Gastroesophageal sphincter (tissue), 4 donors: ENCODE measurements at regions not wholly inside any gene's neighbourhood (a gene's known extent, or its start where the extent isn't known, plus 50 kb on each side); places are given as distances from the start of the nearest gene placed in this dataset.

Experiments used
- ATAC-seq: fragments of 150-250 bp; one replicate; pipeline ENCODE4 v1.9.1; 2016; ENCODE audit warnings: mild to moderate bottlenecking, moderate library complexity
- H3K27ac ChIP-seq, 4 donors: fragments of 200-600 bp; sonication (generic) in 3 of 4; 1 replicate in 3 of 4; 2 replicates in 1 of 4; pipeline ENCODE4 v1.5.1; 2016 to 2019
- H3K27me3 ChIP-seq: fragments of 200-600 bp; sonication (generic); one replicate; pipeline ENCODE4 v1.5.1; 2019
- H3K36me3 ChIP-seq, 2 donors: fragments of 200-600 bp; sonication (generic); one replicate each; pipeline ENCODE4 v1.5.1; 2019; ENCODE audit warnings: control low read depth in 1 of 2
- H3K4me1 ChIP-seq, 3 donors: fragments of 200-600 bp; sonication (generic); 1 replicate in 2 of 3; 2 replicates in 1 of 3; pipeline ENCODE4 v1.5.1; 2016 to 2019; ENCODE audit warnings: control low read depth in 2 of 3
- H3K4me3 ChIP-seq, 2 donors: fragments of 200-600 bp; sonication (generic); one replicate each; pipeline ENCODE4 v1.5.1; 2019; ENCODE audit warnings: mild to moderate bottlenecking in 1 of 2, moderate library complexity in 1 of 2
- H3K9me3 ChIP-seq, 3 donors: fragments of 200-600 bp; sonication (generic); one replicate each; pipeline ENCODE4 v1.5.1; 2017 to 2019; ENCODE audit warnings: control low read depth in 2 of 3
- EP300 ChIP-seq: sonication (generic); formaldehyde crosslinking; IDR thresholded peaks from one replicate; pipeline ENCODE4 v1.6.1; 2017; ENCODE audit warnings: antibody characterized with exemption, mild to moderate bottlenecking
- POLR2A ChIP-seq, 2 donors: fragments of 450-650 bp; IDR thresholded peaks; one replicate each; pipeline ENCODE4 v1.6.1; 2017; ENCODE audit warnings: antibody characterized with exemption in 2 of 2, mild to moderate bottlenecking in 2 of 2, moderate library complexity in 1 of 2
- POLR2AphosphoS5 ChIP-seq: sonication (generic); formaldehyde crosslinking; IDR thresholded peaks from one replicate; pipeline ENCODE4 v1.6.1; 2017; ENCODE audit warnings: antibody characterized with exemption
- WGBS, 2 donors: methylation state at CpG; one replicate each; pipeline ENCODE4 v1.1.5; 2018; ENCODE audit warnings: low coverage in 1 of 2; 5-methylcytosine and 5-hydroxymethylcytosine counted together
- TF ChIP-seq, protein P1 (sequence below), 4 experiments: fragments of 200-600 bp in 2 of 4; fragments of 450-650 bp in 2 of 4; sonication (generic) in 1 of 4; IDR thresholded peaks; one replicate each; pipeline ENCODE4 v1.5.1; 2017 to 2019; ENCODE audit warnings: antibody characterized with exemption in 4 of 4, mild to moderate bottlenecking in 2 of 4, moderate library complexity in 2 of 4

DNA sequence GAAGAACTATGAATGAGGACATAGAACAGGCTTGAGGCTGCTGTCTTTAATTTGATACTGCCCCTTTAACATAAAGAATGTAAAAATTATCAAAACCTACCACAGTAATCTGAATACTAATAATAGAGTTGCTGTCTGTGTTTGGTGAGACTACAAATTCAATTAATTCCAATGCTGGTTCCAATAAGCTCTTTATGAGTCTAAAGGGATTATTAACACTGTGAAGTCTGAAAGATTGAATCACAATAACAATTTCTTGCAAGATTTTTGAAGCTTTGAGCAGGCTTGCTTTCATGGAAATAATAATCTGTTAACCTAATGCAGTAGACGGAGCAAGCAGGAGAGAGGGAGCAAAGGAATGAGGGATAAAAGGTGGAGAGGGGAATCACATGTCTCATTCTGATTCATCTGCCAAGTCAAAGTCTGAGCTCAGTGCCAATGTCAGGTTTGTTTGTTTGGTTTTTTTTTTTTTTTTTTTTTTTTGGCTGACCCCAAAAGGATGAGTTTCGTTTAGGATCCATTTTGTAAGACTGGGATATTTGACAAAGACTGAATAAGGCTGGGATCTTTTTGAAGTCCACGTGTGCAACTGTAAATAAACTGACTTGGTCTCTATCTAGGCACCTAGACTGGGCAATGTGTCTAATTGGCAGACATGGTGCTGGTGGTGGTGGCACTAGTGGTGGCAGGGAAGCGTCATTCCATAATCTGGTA lies 211.6 kb downstream of the RNF144B start:
- no peak for TF ChIP-seq POLR2AphosphoS5
- no peak for TF ChIP-seq EP300
- no peak for TF ChIP-seq POLR2A (IDR thresholded peaks at IDR 0.05)
- TF ChIP-seq, protein P1, sequence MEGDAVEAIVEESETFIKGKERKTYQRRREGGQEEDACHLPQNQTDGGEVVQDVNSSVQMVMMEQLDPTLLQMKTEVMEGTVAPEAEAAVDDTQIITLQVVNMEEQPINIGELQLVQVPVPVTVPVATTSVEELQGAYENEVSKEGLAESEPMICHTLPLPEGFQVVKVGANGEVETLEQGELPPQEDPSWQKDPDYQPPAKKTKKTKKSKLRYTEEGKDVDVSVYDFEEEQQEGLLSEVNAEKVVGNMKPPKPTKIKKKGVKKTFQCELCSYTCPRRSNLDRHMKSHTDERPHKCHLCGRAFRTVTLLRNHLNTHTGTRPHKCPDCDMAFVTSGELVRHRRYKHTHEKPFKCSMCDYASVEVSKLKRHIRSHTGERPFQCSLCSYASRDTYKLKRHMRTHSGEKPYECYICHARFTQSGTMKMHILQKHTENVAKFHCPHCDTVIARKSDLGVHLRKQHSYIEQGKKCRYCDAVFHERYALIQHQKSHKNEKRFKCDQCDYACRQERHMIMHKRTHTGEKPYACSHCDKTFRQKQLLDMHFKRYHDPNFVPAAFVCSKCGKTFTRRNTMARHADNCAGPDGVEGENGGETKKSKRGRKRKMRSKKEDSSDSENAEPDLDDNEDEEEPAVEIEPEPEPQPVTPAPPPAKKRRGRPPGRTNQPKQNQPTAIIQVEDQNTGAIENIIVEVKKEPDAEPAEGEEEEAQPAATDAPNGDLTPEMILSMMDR (IDR thresholded peaks at IDR 0.05) = no peak
- Histone ChIP-seq H3K9me3 (no peaks in the 10 kb centered on the region), H3K27ac (no peak overlapping the region), H3K36me3 (no peaks in the 10 kb centered on the region), H3K4me3 (no peak overlapping the region), H3K4me1 (peaks cover 0 to 19% (median 2%) of the 10 kb centered on the region in 3 donors), H3K27me3 (no peaks in the 10 kb centered on the region)
- ATAC-seq = no peak
- 38 to 47% methylated on average over 1 to 4 of the region's 4 CpGs for WGBS, 2 donors

DNA sequence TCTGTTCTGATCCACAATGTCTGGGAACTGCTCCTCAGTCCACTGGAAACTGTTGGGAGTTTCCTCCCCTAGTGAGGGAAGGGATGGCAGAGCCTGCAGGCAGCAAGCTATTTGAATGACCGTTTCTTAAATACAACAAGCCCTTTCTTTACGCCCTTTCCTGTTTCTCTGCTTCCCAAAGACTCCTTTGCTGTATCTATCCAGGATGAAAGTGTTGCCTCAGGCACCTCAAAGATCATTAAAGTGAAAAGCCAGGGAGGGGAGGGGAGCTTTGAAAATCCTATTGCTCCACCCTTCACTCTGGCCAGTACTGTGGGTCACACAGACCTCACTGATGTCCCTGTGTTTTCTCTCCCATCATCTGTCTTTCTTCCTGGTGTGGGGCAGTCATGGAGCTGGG lies 213.1 kb downstream of the RNF144B start:
- no peaks in the 10 kb centered on the region for H3K27me3 ChIP-seq
- no peak overlapping the region for H3K27ac ChIP-seq
- H3K9me3 ChIP-seq = no peaks in the 10 kb centered on the region
- no peaks in the 10 kb centered on the region for H3K36me3 ChIP-seq
- ATAC-seq = no peak
- WGBS, 2 donors = 76 to 85% methylated on average over 2 of the region's 2 CpGs
- peaks cover 0 to 18% (median 2%) of the 10 kb centered on the region in 3 donors for H3K4me1 ChIP-seq
- no peak for TF ChIP-seq POLR2A (IDR thresholded peaks at IDR 0.05)
- H3K4me3 ChIP-seq = no peak overlapping the region

DNA sequence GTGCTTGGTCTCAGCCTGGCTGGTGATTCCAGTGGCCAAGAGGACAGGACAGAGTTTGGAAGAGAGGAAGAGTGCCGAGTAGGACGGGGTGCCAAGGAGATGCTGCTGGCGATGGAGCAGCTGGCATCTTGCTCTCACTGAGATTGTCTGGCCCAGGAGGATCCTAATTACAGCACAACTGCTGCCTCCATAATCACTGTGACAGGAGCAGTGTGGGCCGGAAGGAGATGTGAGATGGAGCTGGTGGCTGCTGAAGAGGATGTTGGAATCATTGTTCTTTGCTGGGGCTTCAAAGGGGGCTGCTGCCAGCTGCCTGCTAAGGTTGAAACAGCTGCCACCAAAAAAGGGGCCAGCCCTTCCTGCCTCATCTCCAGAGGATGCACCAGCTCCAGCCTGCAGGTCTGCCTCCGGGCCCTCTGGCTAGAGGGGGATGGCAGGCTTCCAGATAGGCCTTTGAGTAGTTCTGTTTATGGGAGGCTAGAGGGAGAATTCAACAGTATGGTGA lies 214.4 kb downstream of the RNF144B start:
- TF ChIP-seq, protein P1 (IDR thresholded peaks at IDR 0.05) = no peak
- TF ChIP-seq POLR2A (IDR thresholded peaks at IDR 0.05) (no peak), EP300 (no peak), POLR2AphosphoS5 (no peak)
- Histone ChIP-seq H3K9me3 (no peaks in the 10 kb centered on the region), H3K4me1 (peaks cover 0 to 5% (median 0%) of the 10 kb centered on the region in 3 donors), H3K4me3 (no peak overlapping the region), H3K36me3 (no peaks in the 10 kb centered on the region), H3K27me3 (no peaks in the 10 kb centered on the region), H3K27ac (no peak overlapping the region)
- WGBS, 2 donors = 69 to 95% methylated on average over 4 of the region's 5 CpGs
- ATAC-seq = no peak

DNA sequence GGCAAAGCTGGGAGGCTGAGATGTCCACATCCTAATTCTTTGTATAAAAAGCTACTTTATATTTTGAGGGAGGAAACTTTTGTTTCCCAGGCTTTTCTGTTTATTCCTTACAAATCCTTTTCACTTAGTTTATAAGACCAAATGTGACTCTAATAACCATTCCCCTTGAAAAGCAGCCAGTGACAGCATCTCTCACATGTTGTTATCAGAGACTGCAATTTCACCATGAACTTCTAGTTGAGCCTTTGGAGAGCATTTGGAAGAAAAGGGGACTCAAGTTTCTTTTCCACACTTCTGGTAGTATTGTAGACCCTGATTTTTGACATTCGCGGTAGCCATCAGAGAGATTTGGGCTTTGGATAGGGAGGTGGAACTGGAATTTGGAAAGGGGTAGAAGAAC lies 215.8 kb downstream of the RNF144B start:
- 100% methylated on average over 2 of the region's 2 CpGs for WGBS, 2 donors
- ATAC-seq = no peak
- TF ChIP-seq, protein P1 (IDR thresholded peaks at IDR 0.05) = no peak
- TF ChIP-seq POLR2A (IDR thresholded peaks at IDR 0.05) (no peak), POLR2AphosphoS5 (no peak), EP300 (no peak)

DNA sequence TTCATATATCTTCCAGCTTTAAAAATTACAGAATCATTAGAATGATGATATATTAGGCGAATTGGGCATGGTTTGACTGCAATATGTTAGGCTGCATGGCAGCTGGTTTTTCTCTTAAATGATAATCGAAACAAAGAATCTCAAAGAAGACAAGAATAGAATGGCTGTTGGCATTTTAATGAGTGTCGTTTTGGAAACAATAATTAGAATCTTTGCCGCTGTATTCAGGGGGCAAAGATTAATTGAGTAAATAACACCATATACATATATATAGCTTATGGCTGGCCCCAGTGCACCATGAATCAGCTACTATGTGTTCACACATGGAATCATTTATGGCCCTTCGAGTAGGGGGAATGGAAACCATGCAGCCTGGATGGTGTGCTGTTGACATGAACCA lies 216.2 kb downstream of the RNF144B start:
- H3K4me1 ChIP-seq = no peaks in the 10 kb centered on the region
- no peaks in the 10 kb centered on the region for H3K36me3 ChIP-seq
- H3K4me3 ChIP-seq = no peak overlapping the region
- no peak for ATAC-seq
- H3K27me3 ChIP-seq = no peaks in the 10 kb centered on the region
- TF ChIP-seq EP300 = no peak
- TF ChIP-seq POLR2AphosphoS5 = no peak
- TF ChIP-seq, protein P1 (IDR thresholded peaks at IDR 0.05) = no peak
- no peak for TF ChIP-seq POLR2A (IDR thresholded peaks at IDR 0.05)
- H3K27ac ChIP-seq = no peak overlapping the region
- peaks cover 0 to 3% (median 0%) of the 10 kb centered on the region in 3 donors for H3K9me3 ChIP-seq
- 66 to 71% methylated on average over 5 of the region's 5 CpGs for WGBS, 2 donors

More for the DNA sequence above, 215.8 kb downstream of the RNF144B start:
- H3K27ac ChIP-seq = no peak overlapping the region
- no peaks in the 10 kb centered on the region for H3K36me3 ChIP-seq
- no peaks in the 10 kb centered on the region for H3K27me3 ChIP-seq
- no peaks in the 10 kb centered on the region for H3K4me1 ChIP-seq
- no peaks in the 10 kb centered on the region for H3K9me3 ChIP-seq
- no peak overlapping the region for H3K4me3 ChIP-seq
